Smooth muscle cell (in vitro differentiated cells): ENCODE measurements at regions not wholly inside any gene's neighbourhood (a gene's known extent, or its start where the extent isn't known, plus 50 kb on each side); places are given as distances from the start of the nearest gene placed in this dataset. TPM values are rescaled to one million over a fixed set of nuclear protein-coding genes. Genes with fewer than 3 reads are reported as not detected.

ENCODE experiments used
- DNase-seq: peaks from one replicate; lab custom pipeline; 2025; ENCODE audit not compliant: unreplicated experiment; lab: John Stamatoyannopoulos, UW
- H2AFZ ChIP-seq: fragments of 200-600 bp; sonication (generic); 2 replicates; pipeline ENCODE4 v1.6.0; 2016; ENCODE audit warnings: antibody characterized with exemption, low read depth, mild to moderate bottlenecking
- H3F3A ChIP-seq: fragments of 200-600 bp; sonication (generic); 2 replicates; pipeline ENCODE4 v1.6.0; 2017; ENCODE audit warnings: antibody characterized with exemption, low read depth
- H3K27ac ChIP-seq: fragments of 200-600 bp; sonication (generic); 2 replicates; pipeline ENCODE4 v1.5.1; 2016; ENCODE audit warnings: low read depth, mild to moderate bottlenecking
- H3K27me3 ChIP-seq: fragments of 200-600 bp; sonication (generic); 2 replicates; pipeline ENCODE4 v1.6.1; 2016; ENCODE audit warnings: low read depth, mild to moderate bottlenecking
- H3K36me3 ChIP-seq: fragments of 200-600 bp; sonication (generic); 2 replicates; pipeline ENCODE4 v1.5.1; 2016; ENCODE audit warnings: low read depth
- H3K4me1 ChIP-seq: fragments of 200-600 bp; sonication (generic); 2 replicates; pipeline ENCODE4 v1.5.1; 2016; ENCODE audit warnings: low read depth
- H3K4me2 ChIP-seq: fragments of 200-600 bp; sonication (generic); 2 replicates; pipeline ENCODE4 v1.6.0; 2016; ENCODE audit warnings: mild to moderate bottlenecking
- H3K4me3 ChIP-seq: fragments of 200-600 bp; sonication (generic); 2 replicates; pipeline ENCODE4 v1.5.1; 2016; ENCODE audit warnings: mild to moderate bottlenecking
- H3K79me2 ChIP-seq: fragments of 200-600 bp; sonication (generic); 2 replicates; pipeline ENCODE4 v1.6.0; 2016; ENCODE audit warnings: low read depth, mild to moderate bottlenecking
- H3K9ac ChIP-seq: fragments of 200-600 bp; sonication (generic); 2 replicates; pipeline ENCODE4 v1.6.0; 2016; ENCODE audit warnings: low read depth
- H3K9me3 ChIP-seq: fragments of 200-600 bp; sonication (generic); replicated peaks from 2 replicates; pipeline ENCODE4 v1.5.1; 2016; ENCODE audit warnings: low read depth
- H4K20me1 ChIP-seq: fragments of 200-600 bp; sonication (generic); 2 replicates; pipeline ENCODE4 v1.6.0; 2016; ENCODE audit warnings: low read depth
- WGBS: methylation state at CpG from one replicate; pipeline ENCODE4 v1.1.7; 2016; ENCODE audit warnings: low lambda C conversion rate; 5-methylcytosine and 5-hydroxymethylcytosine counted together
- small RNA-seq: library from RNA; depleted of rRNA; stranded (forward); fragments of <200 nt; gene quantifications from one replicate; pipeline ENCODE3, GENCODE V24; 2014
- TF ChIP-seq, protein P1 (sequence below): fragments of 200-600 bp; sonication (generic); IDR thresholded peaks from 2 replicates; pipeline ENCODE4 v1.5.1; 2017; ENCODE audit warnings: borderline replicate concordance, mild to moderate bottlenecking, antibody characterized with exemption; ENCODE audit not compliant: insufficient read depth, poor library complexity, severe bottlenecking

DNA sequence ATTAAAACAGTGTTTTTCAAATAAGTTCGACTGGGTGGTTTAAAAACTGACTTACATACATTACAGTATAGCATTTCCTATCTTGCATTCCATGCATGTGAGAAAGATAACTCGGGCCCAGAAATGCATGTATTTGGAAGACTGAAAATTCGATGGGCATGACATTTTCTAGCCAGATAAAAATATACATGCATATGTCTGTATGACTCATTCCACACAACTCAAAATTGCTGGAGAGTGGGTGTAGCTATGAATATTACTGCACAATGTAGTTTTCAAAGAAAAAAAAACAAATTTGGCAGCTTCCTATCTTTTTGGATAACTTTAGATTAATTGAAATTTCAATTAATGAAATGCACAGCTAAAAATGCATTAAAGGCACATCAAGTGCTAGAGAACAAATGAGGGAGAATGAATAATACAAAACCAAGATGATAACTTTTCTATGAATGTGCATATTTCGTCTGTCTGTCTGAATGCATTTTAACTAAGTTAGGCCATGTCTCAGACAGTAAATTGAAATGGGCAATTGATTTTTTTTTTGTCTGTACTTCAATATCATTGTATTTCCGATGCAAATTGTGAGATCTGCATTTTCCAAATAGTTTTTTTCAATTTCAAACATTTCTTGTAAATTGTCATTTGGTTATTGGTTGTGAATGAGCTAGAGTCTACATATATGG is 54.5 kb upstream of the GABRA2 start:
- H3K9ac ChIP-seq: no peak overlapping the region
- H3K27me3 ChIP-seq: no peaks in the 10 kb centered on the region
- no peak for DNase-seq
- H3K36me3 ChIP-seq: no peaks in the 10 kb centered on the region
- H3K27ac ChIP-seq: peak overlapping the region; percentile 12
- 62% methylated on average over 5 of the region's 5 CpGs for WGBS
- H3K79me2 ChIP-seq: no peaks in the 10 kb centered on the region
- no peaks in the 10 kb centered on the region for H3K9me3 ChIP-seq
- TF ChIP-seq, protein P1, sequence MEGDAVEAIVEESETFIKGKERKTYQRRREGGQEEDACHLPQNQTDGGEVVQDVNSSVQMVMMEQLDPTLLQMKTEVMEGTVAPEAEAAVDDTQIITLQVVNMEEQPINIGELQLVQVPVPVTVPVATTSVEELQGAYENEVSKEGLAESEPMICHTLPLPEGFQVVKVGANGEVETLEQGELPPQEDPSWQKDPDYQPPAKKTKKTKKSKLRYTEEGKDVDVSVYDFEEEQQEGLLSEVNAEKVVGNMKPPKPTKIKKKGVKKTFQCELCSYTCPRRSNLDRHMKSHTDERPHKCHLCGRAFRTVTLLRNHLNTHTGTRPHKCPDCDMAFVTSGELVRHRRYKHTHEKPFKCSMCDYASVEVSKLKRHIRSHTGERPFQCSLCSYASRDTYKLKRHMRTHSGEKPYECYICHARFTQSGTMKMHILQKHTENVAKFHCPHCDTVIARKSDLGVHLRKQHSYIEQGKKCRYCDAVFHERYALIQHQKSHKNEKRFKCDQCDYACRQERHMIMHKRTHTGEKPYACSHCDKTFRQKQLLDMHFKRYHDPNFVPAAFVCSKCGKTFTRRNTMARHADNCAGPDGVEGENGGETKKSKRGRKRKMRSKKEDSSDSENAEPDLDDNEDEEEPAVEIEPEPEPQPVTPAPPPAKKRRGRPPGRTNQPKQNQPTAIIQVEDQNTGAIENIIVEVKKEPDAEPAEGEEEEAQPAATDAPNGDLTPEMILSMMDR: no peak
- H3K4me2 ChIP-seq: peak overlapping the region; percentile 1
- no peaks in the 10 kb centered on the region for H4K20me1 ChIP-seq
- H3F3A ChIP-seq: no peaks in the 10 kb centered on the region
- no peak overlapping the region for H3K4me3 ChIP-seq
- no peaks in the 10 kb centered on the region for H3K4me1 ChIP-seq
- no peak overlapping the region for H2AFZ ChIP-seq

DNA sequence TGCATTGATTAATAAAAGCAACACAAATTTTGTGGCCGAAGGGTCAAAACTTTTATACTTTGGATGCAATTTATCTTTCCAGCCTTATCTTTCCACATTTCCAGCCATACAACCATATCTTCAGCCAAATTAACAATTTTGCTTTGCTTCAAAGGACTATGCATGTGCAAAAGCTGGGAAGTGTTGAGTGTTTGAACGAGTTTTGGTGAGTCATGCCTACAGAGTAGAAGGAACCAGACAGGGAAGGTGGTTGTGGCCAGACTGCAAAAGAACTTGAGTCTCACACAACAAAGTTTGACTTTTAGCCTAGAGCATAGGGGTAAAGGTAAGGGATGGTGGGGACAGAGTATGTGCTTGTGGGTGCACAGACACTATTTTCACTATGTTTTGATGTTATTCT is 53.0 kb upstream of the GABRA2 start:
- 32% methylated on average over 2 of the region's 2 CpGs for whole genome bisulfite sequencing

DNA sequence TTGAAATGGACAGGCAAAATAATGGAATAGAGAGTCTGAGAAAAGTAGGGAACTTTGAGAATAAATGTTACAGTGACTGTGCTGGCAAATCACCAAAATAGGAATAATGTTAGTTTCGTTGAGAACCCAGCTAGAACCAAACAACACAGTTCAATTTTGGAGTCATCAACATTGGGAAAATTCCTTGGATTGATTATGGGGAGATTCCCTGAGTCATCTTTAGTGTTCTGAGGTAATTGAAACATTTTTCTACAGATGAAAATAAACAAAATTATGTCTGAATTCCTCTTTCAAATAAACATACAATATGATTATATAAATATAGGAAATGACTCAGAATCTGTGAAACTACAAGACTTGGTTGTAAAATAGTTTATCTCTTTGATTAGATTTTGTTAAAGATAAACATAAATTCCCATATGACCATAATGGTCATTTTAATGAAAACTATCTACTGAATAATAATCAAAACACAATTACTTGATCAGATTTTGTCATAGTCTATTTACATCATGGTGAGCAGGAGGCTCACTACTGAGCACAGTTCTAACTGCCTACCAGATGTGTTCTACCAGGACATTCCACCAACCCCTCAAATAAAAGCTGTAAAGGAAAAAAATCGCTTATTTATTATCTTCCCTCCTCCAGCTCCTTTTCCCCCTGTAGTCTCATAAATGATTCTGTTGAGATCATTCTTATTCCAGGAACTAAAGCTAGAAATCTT is 51.4 kb upstream of the GABRA2 start:
- no peak for DNase-seq
- H3K79me2 ChIP-seq: no peaks in the 10 kb centered on the region
- no peak overlapping the region for H3K4me2 ChIP-seq
- H3K27ac ChIP-seq: no peak overlapping the region
- H3K4me1 ChIP-seq: no peaks in the 10 kb centered on the region
- H3K4me3 ChIP-seq: no peak overlapping the region
- H3F3A ChIP-seq: no peaks in the 10 kb centered on the region
- no peaks in the 10 kb centered on the region for H3K9me3 ChIP-seq
- TF ChIP-seq, protein P1: no peak
- H3K27me3 ChIP-seq: no peaks in the 10 kb centered on the region
- no peaks in the 10 kb centered on the region for H3K36me3 ChIP-seq
- WGBS: 61% methylated on average over 2 of the region's 2 CpGs
- no peaks in the 10 kb centered on the region for H4K20me1 ChIP-seq
- H2AFZ ChIP-seq: no peak overlapping the region
- no peak overlapping the region for H3K9ac ChIP-seq

More for the DNA sequence above, 53.0 kb upstream of the GABRA2 start:
- H3K9ac ChIP-seq: no peak overlapping the region
- H3K79me2 ChIP-seq: no peaks in the 10 kb centered on the region
- no peak for DNase-seq
- no peaks in the 10 kb centered on the region for H3K4me1 ChIP-seq
- H3K27ac ChIP-seq: peak overlapping the region; percentile 12
- H3K27me3 ChIP-seq: no peaks in the 10 kb centered on the region
- no peaks in the 10 kb centered on the region for H4K20me1 ChIP-seq
- H3K4me2 ChIP-seq: peak overlapping the region; percentile 2
- no peak overlapping the region for H2AFZ ChIP-seq
- H3K4me3 ChIP-seq: no peak overlapping the region
- H3K36me3 ChIP-seq: no peaks in the 10 kb centered on the region
- no peaks in the 10 kb centered on the region for H3F3A ChIP-seq
- no peaks in the 10 kb centered on the region for H3K9me3 ChIP-seq
- TF ChIP-seq, protein P1: no peak

Small RNAs in the stretch of these regions (small RNA-seq; reads per million reads assigned to genes)
- not detected for gene RNU6-412P
